ENCODE measurements at regions not wholly inside any gene's neighbourhood (a gene's known extent, or its start where the extent isn't known, plus 50 kb on each side); places are given as distances from the start of the nearest gene placed in this dataset.

- ChIA-PET CTCF (interaction anchor here (3.4 kb wide), 1 partner anchor 42 kb away, joined by 18 read pairs; no protein-coding TSS in a partner anchor), POLR2A (no interaction called here)
- Histone ChIP-seq H3K4me1 (peaks cover 36% of the 10 kb centered on the region), H3K4me2 (peak overlapping the region; percentile 66), H3K27ac (peak overlapping the region; percentile 94 to 99), H3K9me3 (peaks cover 33% of the 10 kb centered on the region), H3K4me3 (no peak overlapping the region)
- FAIRE-seq = no peak
- TF ChIP-seq GATA3 (IDR thresholded peaks at IDR 0.05; ENCODE audit: borderline replicate concordance) = no peak
- 0 out of 2 replicates have a peak, but pooled peaks have one; percentile 26 for TF ChIP-seq HEYL (CRISPR knock-in tag; IDR thresholded peaks at IDR 0.05)
- DNase-seq (ENCODE audit: low read depth in 1 of 2, low spot score in 1 of 2) = peak in 1 of 2 experiments; percentile 31
- no peak for ATAC-seq
- 80% methylated on average over 3 of the region's 3 CpGs for WGBS (ENCODE audit: missing lambda C conversion rate)
Measured at GRCh38 chr6:133610971-133611370, 277.9 kb upstream of the TCF21 start.

- ATAC-seq (no peak), FAIRE-seq (no peak), DNase-seq (ENCODE audit: low read depth in 1 of 2, low spot score in 1 of 2) (no peak)
- H3K27ac ChIP-seq = peak overlapping the region; percentile 94 to 99
- H3K4me1 ChIP-seq = peaks cover 36% of the 10 kb centered on the region
- TF ChIP-seq POLR2A (IDR thresholded peaks at IDR 0.05; ENCODE audit: low read length) (no peak), CTCF (IDR thresholded peaks at IDR 0.05) (no peak), PHF8 (IDR thresholded peaks at IDR 0.05; ENCODE audit: borderline replicate concordance, low read depth) (no peak), FOXS1 (CRISPR knock-in tag; IDR thresholded peaks at IDR 0.05) (no peak), ESRRA (IDR thresholded peaks at IDR 0.05; ENCODE audit: borderline replicate concordance, low read length) (no peak), HDAC2 (IDR thresholded peaks at IDR 0.05) (no peak), HES2 (IDR thresholded peaks at IDR 0.05) (no peak), POLR2AphosphoS2 (conservative IDR thresholded peaks at IDR 0.05; ENCODE audit: low read length) (no peak), CHD2 (IDR thresholded peaks at IDR 0.05; ENCODE audit: low read length, partially characterized antibody) (no peak)
- ChIA-PET POLR2A (no interaction called here), CTCF (interaction anchor here (0.6 to 2.0 kb wide), 3 partner anchors 225 to 942 kb away, joined by 3 to 7 read pairs (median 3); no protein-coding TSS in a partner anchor)
- peaks cover 29% of the 10 kb centered on the region for H3K9me3 ChIP-seq
- H3K4me3 ChIP-seq = no peak overlapping the region
- no peak overlapping the region for H3K4me2 ChIP-seq
Measured at GRCh38 chr6:133612459-133612858, 276.5 kb upstream of the TCF21 start.

- no peak overlapping the region for H3K4me3 ChIP-seq
- no peak for DNase-seq (ENCODE audit: low read depth in 1 of 2, low spot score in 1 of 2)
- no peak for FAIRE-seq
- H3K4me1 ChIP-seq = peaks cover 36% of the 10 kb centered on the region
- H3K27ac ChIP-seq = peak overlapping the region; percentile 94 to 99
- peaks cover 22% of the 10 kb centered on the region for H3K9me3 ChIP-seq
- no peak overlapping the region for H3K4me2 ChIP-seq
- TF ChIP-seq CTCF (IDR thresholded peaks at IDR 0.05) (no peak), HDAC2 (IDR thresholded peaks at IDR 0.05) (no peak), SREBF2 (IDR thresholded peaks at IDR 0.05) (no peak)
- ChIA-PET POLR2A (no interaction called here), CTCF (interaction anchor here (0.6 to 2.0 kb wide), 3 partner anchors 225 to 943 kb away, joined by 3 to 7 read pairs (median 3); no protein-coding TSS in a partner anchor)
- 87% methylated on average over 3 of the region's 3 CpGs for WGBS (ENCODE audit: missing lambda C conversion rate)
- ATAC-seq = no peak
Measured at GRCh38 chr6:133613211-133613610, 275.7 kb upstream of the TCF21 start.

GRCh38 chr6:133621751-133622150 is 267.2 kb upstream of the TCF21 start:
- peaks cover 31% of the 10 kb centered on the region for H3K4me1 ChIP-seq
- ChIA-PET POLR2A (no interaction called here), CTCF (interaction anchor here (0.6 to 1.0 kb wide), 2 partner anchors 300 to 599 kb away, joined by 3 read pairs; no protein-coding TSS in a partner anchor)
- peak overlapping the region; percentile 57 to 82; a peak in 5 of 6 replicates for H3K27ac ChIP-seq
- DNase-seq (ENCODE audit: low read depth in 1 of 2, low spot score in 1 of 2) (no peak), FAIRE-seq (no peak), ATAC-seq (peak; percentile 30 to 46; a peak in 4 of 6 replicates)
- no peak overlapping the region for H3K4me3 ChIP-seq
- peak overlapping the region; percentile 13; the same call in 1 of the 3 replicates for H3K4me2 ChIP-seq
- TF ChIP-seq PHF8 (IDR thresholded peaks at IDR 0.05; ENCODE audit: borderline replicate concordance, low read depth) (no peak), BCL3 (IDR thresholded peaks at IDR 0.05) (no peak), CBX8 (IDR thresholded peaks at IDR 0.05) (no peak), MAFK (IDR thresholded peaks at IDR 0.05; ENCODE audit: partially characterized antibody) (no peak), MAX (IDR thresholded peaks at IDR 0.05) (no peak), RFX5 (IDR thresholded peaks at IDR 0.05) (no peak), USF2 (IDR thresholded peaks at IDR 0.05) (no peak), NR3C1 (IDR thresholded peaks at IDR 0.05) (no peak), ELK1 (IDR thresholded peaks at IDR 0.05; ENCODE audit: low read depth, low read length) (no peak), EP300 (IDR thresholded peaks at IDR 0.05) (no peak)
- peaks cover 7% of the 10 kb centered on the region; the same call in 1 of the 3 replicates for H3K9me3 ChIP-seq

All from A549 (cell line).